HEK293 (cell line): ENCODE measurements at regions not wholly inside any gene's neighbourhood (a gene's known extent, or its start where the extent isn't known, plus 50 kb on each side); places are given as distances from the start of the nearest gene placed in this dataset.

Experiments used
- CTCF ChIA-PET: fragments of 350-600 bp; formaldehyde crosslinking; extraction: SDS; loops from one replicate; lab custom pipeline; 2021; ENCODE audit warnings: antibody characterized with exemption; lab: Yijun Ruan, JAX
- POLR2A ChIA-PET: fragments of 300-600 bp; formaldehyde crosslinking; extraction: SDS; loops from one replicate; lab custom pipeline; 2020; ENCODE audit warnings: antibody characterized with exemption, inconsistent platforms; lab: Yijun Ruan, JAX
- H3K27ac ChIP-seq: fragments of 200-500 bp; sonication (Bioruptor generic); 2 replicates; pipeline ENCODE4 v1.5.1; 2014; ENCODE audit warnings: low read depth, low read length, control low read depth, inconsistent platforms; ENCODE audit errors: extremely low read depth
- H3K36me3 ChIP-seq, 2 experiments: fragments of 200-500 bp in 1 of 2; sonication (Bioruptor generic) in 1 of 2; 1 replicate in 1 of 2; 2 replicates in 1 of 2; pipeline ENCODE4 v1.5.1; 2014 to 2017; ENCODE audit warnings: inconsistent platforms in 2 of 2, low read length in 2 of 2; ENCODE audit not compliant: control insufficient read depth in 2 of 2, insufficient read depth in 1 of 2
- H3K4me1 ChIP-seq: fragments of 200-500 bp; sonication (Bioruptor generic); 2 replicates; pipeline ENCODE4 v1.5.1; 2014; ENCODE audit warnings: mild to moderate bottlenecking, low read length, inconsistent platforms; ENCODE audit not compliant: control insufficient read depth, insufficient read depth
- H3K4me3 ChIP-seq: 2 replicates; pipeline ENCODE4 v1.5.1; 2011; ENCODE audit warnings: low read depth, mild to moderate bottlenecking, control low read depth, low read length, moderate library complexity
- H3K9me3 ChIP-seq: fragments of 200-500 bp; sonication (Bioruptor generic); 2 replicates; pipeline ENCODE4 v1.5.1; 2014; ENCODE audit warnings: low read depth, low read length, inconsistent platforms; ENCODE audit not compliant: control insufficient read depth, insufficient read depth
- GLI4 ChIP-seq: fragments of 450-650 bp; formaldehyde crosslinking; IDR thresholded peaks from 2 replicates; pipeline ENCODE4 v1.5.1; 2016; ENCODE audit warnings: missing biosample characterization, missing genetic modification characterization
- GLIS2 ChIP-seq: fragments of 450-650 bp; formaldehyde crosslinking; IDR thresholded peaks from 2 replicates; pipeline ENCODE4 v1.5.1; 2016; ENCODE audit warnings: missing biosample characterization, missing genetic modification characterization
- HOXA7 ChIP-seq: sonication (generic); formaldehyde crosslinking; IDR thresholded peaks from 2 replicates; pipeline ENCODE4 v1.8.1; 2022; ENCODE audit warnings: missing genetic modification reagents, borderline replicate concordance
- KLF7 ChIP-seq: fragments of 450-650 bp; formaldehyde crosslinking; IDR thresholded peaks from 2 replicates; pipeline ENCODE4 v1.5.1; 2016; ENCODE audit warnings: missing biosample characterization, missing genetic modification characterization, borderline replicate concordance
- MZF1 ChIP-seq: fragments of 450-650 bp; formaldehyde crosslinking; IDR thresholded peaks from 2 replicates; pipeline ENCODE4 v1.5.1; 2017; ENCODE audit warnings: missing biosample characterization, missing genetic modification characterization, borderline replicate concordance
- OSR2 ChIP-seq: fragments of 450-650 bp; formaldehyde crosslinking; IDR thresholded peaks from 2 replicates; pipeline ENCODE4 v1.5.1; 2016; ENCODE audit warnings: missing biosample characterization, missing genetic modification characterization
- TCF7L2 ChIP-seq: IDR thresholded peaks from 2 replicates; pipeline ENCODE4 v1.6.1; 2011; ENCODE audit warnings: low read depth, mild to moderate bottlenecking, inconsistent platforms, low read length, moderate library complexity, borderline replicate concordance
- ZFP3 ChIP-seq: fragments of 450-650 bp; formaldehyde crosslinking; IDR thresholded peaks from 2 replicates; pipeline ENCODE4 v1.5.1; 2016; ENCODE audit warnings: low read depth, missing biosample characterization, missing genetic modification characterization
- ZFP69B ChIP-seq: fragments of 450-650 bp; formaldehyde crosslinking; IDR thresholded peaks from 2 replicates; pipeline ENCODE4 v1.5.1; 2016; ENCODE audit warnings: missing biosample characterization, missing genetic modification characterization
- ZNF138 ChIP-seq: fragments of 450-650 bp; formaldehyde crosslinking; IDR thresholded peaks from 2 replicates; pipeline ENCODE4 v1.5.1; 2016; ENCODE audit warnings: missing biosample characterization, missing genetic modification characterization, borderline replicate concordance
- ZNF2 ChIP-seq: fragments of 450-650 bp; formaldehyde crosslinking; IDR thresholded peaks from 2 replicates; pipeline ENCODE4 v1.5.1; 2016; ENCODE audit warnings: missing biosample characterization, missing genetic modification characterization
- ZNF221 ChIP-seq: fragments of 450-650 bp; formaldehyde crosslinking; IDR thresholded peaks from 2 replicates; pipeline ENCODE4 v1.5.1; 2017; ENCODE audit warnings: missing biosample characterization, missing genetic modification characterization, borderline replicate concordance
- ZNF335 ChIP-seq: fragments of 450-650 bp; formaldehyde crosslinking; conservative IDR thresholded peaks from 2 replicates; pipeline ENCODE4 v1.5.1; 2016; ENCODE audit warnings: missing biosample characterization, missing genetic modification characterization
- ZNF391 ChIP-seq: fragments of 450-650 bp; formaldehyde crosslinking; IDR thresholded peaks from 2 replicates; pipeline ENCODE4 v1.5.1; 2016; ENCODE audit warnings: low read depth, missing biosample characterization, missing genetic modification characterization, borderline replicate concordance
- ZNF394 ChIP-seq: fragments of 450-650 bp; formaldehyde crosslinking; IDR thresholded peaks from 2 replicates; pipeline ENCODE4 v1.5.1; 2016; ENCODE audit warnings: missing biosample characterization, missing genetic modification characterization, mild to moderate bottlenecking, moderate library complexity, borderline replicate concordance
- ZNF585B ChIP-seq: fragments of 450-650 bp; formaldehyde crosslinking; IDR thresholded peaks from 2 replicates; pipeline ENCODE4 v1.5.1; 2016; ENCODE audit warnings: missing biosample characterization, missing genetic modification characterization
- ZNF610 ChIP-seq: fragments of 450-650 bp; formaldehyde crosslinking; IDR thresholded peaks from 2 replicates; pipeline ENCODE4 v1.5.1; 2016; ENCODE audit warnings: missing biosample characterization, missing genetic modification characterization, borderline replicate concordance
- ZNF624 ChIP-seq: fragments of 450-650 bp; formaldehyde crosslinking; IDR thresholded peaks from 2 replicates; pipeline ENCODE4 v1.5.1; 2017; ENCODE audit warnings: missing biosample characterization, missing genetic modification characterization
- ZNF626 ChIP-seq: fragments of 450-650 bp; sonication (Bioruptor Pico); formaldehyde crosslinking; IDR thresholded peaks from 2 replicates; pipeline ENCODE4 v1.5.1; 2018; ENCODE audit warnings: missing biosample characterization, missing genetic modification characterization, inconsistent platforms
- ZNF629 ChIP-seq: fragments of 450-650 bp; formaldehyde crosslinking; IDR thresholded peaks from 2 replicates; pipeline ENCODE4 v1.5.1; 2017; ENCODE audit warnings: missing biosample characterization, missing genetic modification characterization
- ZNF658 ChIP-seq: fragments of 450-650 bp; formaldehyde crosslinking; IDR thresholded peaks from 2 replicates; pipeline ENCODE4; 2016; ENCODE audit warnings: missing biosample characterization, missing genetic modification characterization
- ZNF785 ChIP-seq: fragments of 450-650 bp; formaldehyde crosslinking; IDR thresholded peaks from 2 replicates; pipeline ENCODE4 v1.5.1; 2016; ENCODE audit warnings: missing biosample characterization, missing genetic modification characterization
- ZNF792 ChIP-seq: fragments of 450-650 bp; formaldehyde crosslinking; IDR thresholded peaks from 2 replicates; pipeline ENCODE4 v1.5.1; 2016; ENCODE audit warnings: missing biosample characterization, missing genetic modification characterization
- ZSCAN23 ChIP-seq: fragments of 450-650 bp; formaldehyde crosslinking; IDR thresholded peaks from 2 replicates; pipeline ENCODE4 v1.5.1; 2016; ENCODE audit warnings: missing biosample characterization, missing genetic modification characterization
- TF ChIP-seq, protein P1 (sequence below): fragments of 450-650 bp; IDR thresholded peaks from 2 replicates; pipeline ENCODE4 v1.5.1; 2018; ENCODE audit warnings: missing biosample characterization, mild to moderate bottlenecking, missing genetic modification characterization
- TF ChIP-seq, protein P2 (sequence below): fragments of 450-650 bp; formaldehyde crosslinking; conservative IDR thresholded peaks from 2 replicates; pipeline ENCODE4 v1.5.1; 2016; ENCODE audit warnings: low read depth, missing biosample characterization, missing genetic modification characterization
- TF ChIP-seq, protein P3 (sequence below): sonication (generic); formaldehyde crosslinking; IDR thresholded peaks from 2 replicates; pipeline ENCODE4 v1.8.1; 2022; ENCODE audit warnings: mild to moderate bottlenecking, moderate library complexity, missing genetic modification reagents
- TF ChIP-seq, protein P4 (sequence below): fragments of 450-650 bp; formaldehyde crosslinking; IDR thresholded peaks from 2 replicates; pipeline ENCODE4 v1.5.1; 2016; ENCODE audit warnings: missing biosample characterization, missing genetic modification characterization

DNA sequence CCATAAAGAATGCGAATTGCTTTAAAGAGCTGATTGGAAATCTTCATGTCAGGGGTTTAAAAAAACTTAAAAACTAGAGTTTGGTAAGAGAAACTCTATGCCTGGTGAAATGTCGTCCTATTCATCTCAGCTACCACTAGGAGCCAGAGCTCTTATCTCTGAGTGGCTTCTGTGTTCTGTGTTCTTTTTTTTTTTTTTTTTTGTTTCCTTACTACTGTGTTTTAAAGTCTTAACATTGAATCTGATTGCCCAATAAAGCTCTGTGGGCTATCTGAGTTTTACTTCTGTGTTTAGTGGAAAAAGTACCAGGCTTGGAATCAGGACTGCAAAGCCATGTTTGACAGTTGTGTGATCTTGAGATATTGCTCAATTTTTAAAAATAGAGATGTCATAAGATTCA, 494.8 kb downstream of the RIT2 start (continued):
- TF ChIP-seq, protein P1, sequence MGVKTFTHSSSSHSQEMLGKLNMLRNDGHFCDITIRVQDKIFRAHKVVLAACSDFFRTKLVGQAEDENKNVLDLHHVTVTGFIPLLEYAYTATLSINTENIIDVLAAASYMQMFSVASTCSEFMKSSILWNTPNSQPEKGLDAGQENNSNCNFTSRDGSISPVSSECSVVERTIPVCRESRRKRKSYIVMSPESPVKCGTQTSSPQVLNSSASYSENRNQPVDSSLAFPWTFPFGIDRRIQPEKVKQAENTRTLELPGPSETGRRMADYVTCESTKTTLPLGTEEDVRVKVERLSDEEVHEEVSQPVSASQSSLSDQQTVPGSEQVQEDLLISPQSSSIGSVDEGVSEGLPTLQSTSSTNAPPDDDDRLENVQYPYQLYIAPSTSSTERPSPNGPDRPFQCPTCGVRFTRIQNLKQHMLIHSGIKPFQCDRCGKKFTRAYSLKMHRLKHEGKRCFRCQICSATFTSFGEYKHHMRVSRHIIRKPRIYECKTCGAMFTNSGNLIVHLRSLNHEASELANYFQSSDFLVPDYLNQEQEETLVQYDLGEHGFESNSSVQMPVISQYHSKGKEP (tag by site-specific recombination), result no peak
- TF ChIP-seq ZNF792 (tag by site-specific recombination), result no peak
- no peak for TF ChIP-seq GLIS2

DNA sequence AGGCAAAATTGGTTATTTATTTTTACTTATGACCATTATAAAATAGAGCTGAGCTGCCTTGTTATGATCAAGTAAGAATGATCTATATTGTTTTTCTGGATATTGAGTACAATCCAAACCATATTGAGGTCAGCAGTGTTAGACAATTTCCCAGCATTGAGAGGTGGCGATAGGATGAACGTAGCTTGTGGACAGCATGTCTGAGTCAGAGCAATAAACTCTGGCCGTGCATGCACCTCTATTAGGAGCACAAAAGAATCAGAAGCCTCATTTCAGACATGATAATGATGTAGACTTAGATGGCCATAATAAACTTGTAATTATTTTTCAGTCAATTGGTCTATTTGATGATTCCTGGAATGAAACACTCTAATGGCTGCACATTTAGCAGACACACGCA, 491.6 kb downstream of the RIT2 start:
- H3K4me3 ChIP-seq, result no peak overlapping the region

GRCh38 chr18:42632801-42633200, 482.7 kb downstream of the RIT2 start:
- Histone ChIP-seq H3K27ac (no peak overlapping the region), H3K36me3 (no peaks in the 10 kb centered on the region), H3K4me1 (no peaks in the 10 kb centered on the region), H3K9me3 (no peaks in the 10 kb centered on the region), H3K4me3 (no peak overlapping the region)
- CTCF ChIA-PET, result interaction anchor here (1.6 kb wide), 1 partner anchor 37 kb away, joined by 4 read pairs; no protein-coding TSS in a partner anchor
- POLR2A ChIA-PET, result no interaction called here
- TF ChIP-seq, protein P2, sequence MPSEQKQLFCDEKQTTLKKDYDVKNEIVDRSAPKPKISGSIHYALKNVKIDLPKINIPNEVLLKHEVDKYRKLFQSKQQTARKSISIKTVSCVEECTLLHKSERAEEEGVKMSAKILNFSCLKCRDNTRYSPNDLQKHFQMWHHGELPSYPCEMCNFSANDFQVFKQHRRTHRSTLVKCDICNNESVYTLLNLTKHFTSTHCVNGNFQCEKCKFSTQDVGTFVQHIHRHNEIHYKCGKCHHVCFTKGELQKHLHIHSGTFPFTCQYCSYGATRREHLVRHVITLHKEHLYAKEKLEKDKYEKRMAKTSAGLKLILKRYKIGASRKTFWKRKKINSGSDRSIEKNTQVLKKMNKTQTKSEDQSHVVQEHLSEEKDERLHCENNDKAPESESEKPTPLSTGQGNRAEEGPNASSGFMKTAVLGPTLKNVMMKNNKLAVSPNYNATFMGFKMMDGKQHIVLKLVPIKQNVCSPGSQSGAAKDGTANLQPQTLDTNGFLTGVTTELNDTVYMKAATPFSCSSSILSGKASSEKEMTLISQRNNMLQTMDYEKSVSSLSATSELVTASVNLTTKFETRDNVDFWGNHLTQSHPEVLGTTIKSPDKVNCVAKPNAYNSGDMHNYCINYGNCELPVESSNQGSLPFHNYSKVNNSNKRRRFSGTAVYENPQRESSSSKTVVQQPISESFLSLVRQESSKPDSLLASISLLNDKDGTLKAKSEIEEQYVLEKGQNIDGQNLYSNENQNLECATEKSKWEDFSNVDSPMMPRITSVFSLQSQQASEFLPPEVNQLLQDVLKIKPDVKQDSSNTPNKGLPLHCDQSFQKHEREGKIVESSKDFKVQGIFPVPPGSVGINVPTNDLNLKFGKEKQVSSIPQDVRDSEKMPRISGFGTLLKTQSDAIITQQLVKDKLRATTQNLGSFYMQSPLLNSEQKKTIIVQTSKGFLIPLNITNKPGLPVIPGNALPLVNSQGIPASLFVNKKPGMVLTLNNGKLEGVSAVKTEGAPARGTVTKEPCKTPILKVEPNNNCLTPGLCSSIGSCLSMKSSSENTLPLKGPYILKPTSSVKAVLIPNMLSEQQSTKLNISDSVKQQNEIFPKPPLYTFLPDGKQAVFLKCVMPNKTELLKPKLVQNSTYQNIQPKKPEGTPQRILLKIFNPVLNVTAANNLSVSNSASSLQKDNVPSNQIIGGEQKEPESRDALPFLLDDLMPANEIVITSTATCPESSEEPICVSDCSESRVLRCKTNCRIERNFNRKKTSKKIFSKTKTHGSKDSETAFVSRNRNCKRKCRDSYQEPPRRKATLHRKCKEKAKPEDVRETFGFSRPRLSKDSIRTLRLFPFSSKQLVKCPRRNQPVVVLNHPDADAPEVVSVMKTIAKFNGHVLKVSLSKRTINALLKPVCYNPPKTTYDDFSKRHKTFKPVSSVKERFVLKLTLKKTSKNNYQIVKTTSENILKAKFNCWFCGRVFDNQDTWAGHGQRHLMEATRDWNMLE (tag by site-specific recombination), result no peak
- TF ChIP-seq KLF7 (tag by site-specific recombination), result no peak
- TF ChIP-seq ZNF658, result no peak
- no peak for TF ChIP-seq ZNF391 (tag by site-specific recombination)
- no peak for TF ChIP-seq ZNF624 (tag by site-specific recombination)
- no peak for TF ChIP-seq ZSCAN23 (tag by site-specific recombination)
- TF ChIP-seq, protein P3, sequence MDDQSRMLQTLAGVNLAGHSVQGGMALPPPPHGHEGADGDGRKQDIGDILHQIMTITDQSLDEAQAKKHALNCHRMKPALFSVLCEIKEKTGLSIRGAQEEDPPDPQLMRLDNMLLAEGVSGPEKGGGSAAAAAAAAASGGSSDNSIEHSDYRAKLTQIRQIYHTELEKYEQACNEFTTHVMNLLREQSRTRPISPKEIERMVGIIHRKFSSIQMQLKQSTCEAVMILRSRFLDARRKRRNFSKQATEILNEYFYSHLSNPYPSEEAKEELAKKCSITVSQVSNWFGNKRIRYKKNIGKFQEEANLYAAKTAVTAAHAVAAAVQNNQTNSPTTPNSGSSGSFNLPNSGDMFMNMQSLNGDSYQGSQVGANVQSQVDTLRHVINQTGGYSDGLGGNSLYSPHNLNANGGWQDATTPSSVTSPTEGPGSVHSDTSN (CRISPR knock-in tag), result no peak
- no peak for TF ChIP-seq ZNF138
- no peak for TF ChIP-seq ZNF785 (tag by site-specific recombination)
- no peak for TF ChIP-seq ZNF394 (tag by site-specific recombination)
- no peak for TF ChIP-seq TCF7L2
- TF ChIP-seq MZF1 (tag by site-specific recombination), result no peak
- TF ChIP-seq GLI4 (tag by site-specific recombination), result no peak
- TF ChIP-seq GLIS2, result no peak

More for the DNA sequence above, 491.6 kb downstream of the RIT2 start:
- no peaks in the 10 kb centered on the region for H3K36me3 ChIP-seq
- TF ChIP-seq ZNF585B (no peak), ZNF221 (tag by site-specific recombination) (no peak), ZFP3 (no peak), ZFP69B (tag by site-specific recombination) (no peak), ZNF629 (tag by site-specific recombination) (no peak), HOXA7 (CRISPR knock-in tag) (no peak), ZNF2 (no peak), OSR2 (tag by site-specific recombination) (no peak), ZNF610 (tag by site-specific recombination) (no peak), ZNF335 (no peak), ZNF626 (tag by site-specific recombination) (no peak)
- TF ChIP-seq, protein P4, sequence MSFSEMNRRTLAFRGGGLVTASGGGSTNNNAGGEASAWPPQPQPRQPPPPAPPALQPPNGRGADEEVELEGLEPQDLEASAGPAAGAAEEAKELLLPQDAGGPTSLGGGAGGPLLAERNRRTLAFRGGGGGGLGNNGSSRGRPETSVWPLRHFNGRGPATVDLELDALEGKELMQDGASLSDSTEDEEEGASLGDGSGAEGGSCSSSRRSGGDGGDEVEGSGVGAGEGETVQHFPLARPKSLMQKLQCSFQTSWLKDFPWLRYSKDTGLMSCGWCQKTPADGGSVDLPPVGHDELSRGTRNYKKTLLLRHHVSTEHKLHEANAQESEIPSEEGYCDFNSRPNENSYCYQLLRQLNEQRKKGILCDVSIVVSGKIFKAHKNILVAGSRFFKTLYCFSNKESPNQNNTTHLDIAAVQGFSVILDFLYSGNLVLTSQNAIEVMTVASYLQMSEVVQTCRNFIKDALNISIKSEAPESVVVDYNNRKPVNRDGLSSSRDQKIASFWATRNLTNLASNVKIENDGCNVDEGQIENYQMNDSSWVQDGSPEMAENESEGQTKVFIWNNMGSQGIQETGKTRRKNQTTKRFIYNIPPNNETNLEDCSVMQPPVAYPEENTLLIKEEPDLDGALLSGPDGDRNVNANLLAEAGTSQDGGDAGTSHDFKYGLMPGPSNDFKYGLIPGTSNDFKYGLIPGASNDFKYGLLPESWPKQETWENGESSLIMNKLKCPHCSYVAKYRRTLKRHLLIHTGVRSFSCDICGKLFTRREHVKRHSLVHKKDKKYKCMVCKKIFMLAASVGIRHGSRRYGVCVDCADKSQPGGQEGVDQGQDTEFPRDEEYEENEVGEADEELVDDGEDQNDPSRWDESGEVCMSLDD (tag by site-specific recombination), result no peak
- TF ChIP-seq, all 188 proteins: peak for 0
- POLR2A ChIA-PET, result no interaction called here
- no peaks in the 10 kb centered on the region for H3K9me3 ChIP-seq
- CTCF ChIA-PET, result no interaction called here
- H3K27ac ChIP-seq, result no peak overlapping the region
- 0 out of 2 replicates have a peak, but pooled peaks cover 3% of the 10 kb centered on the region for H3K4me1 ChIP-seq
